ENCODE measurements at regions not wholly inside any gene's neighbourhood (a gene's known extent, or its start where the extent isn't known, plus 50 kb on each side); places are given as distances from the start of the nearest gene placed in this dataset.

DNA sequence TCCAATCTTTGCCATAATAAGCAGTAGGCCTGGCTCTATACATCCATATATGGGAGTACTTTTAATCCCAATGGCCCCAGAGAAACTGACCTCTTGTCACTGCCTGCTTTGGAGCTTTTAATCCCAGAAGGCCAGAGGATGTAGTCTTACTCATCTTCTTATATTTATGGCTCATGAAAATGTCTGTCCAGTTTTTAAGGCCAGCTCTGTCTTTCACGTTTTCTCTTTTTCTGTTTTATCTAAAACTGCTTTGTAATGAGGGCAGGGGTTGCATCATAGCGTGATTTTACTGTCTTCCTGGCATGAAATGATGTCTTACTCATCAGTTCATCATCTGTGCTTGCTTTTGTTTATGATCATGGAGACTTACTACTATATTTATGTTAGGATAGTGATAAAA, 1094.9 kb downstream of the MAT2B start:
- peak; percentile 35 for DNase-seq (ENCODE audit: low read depth)

DNA sequence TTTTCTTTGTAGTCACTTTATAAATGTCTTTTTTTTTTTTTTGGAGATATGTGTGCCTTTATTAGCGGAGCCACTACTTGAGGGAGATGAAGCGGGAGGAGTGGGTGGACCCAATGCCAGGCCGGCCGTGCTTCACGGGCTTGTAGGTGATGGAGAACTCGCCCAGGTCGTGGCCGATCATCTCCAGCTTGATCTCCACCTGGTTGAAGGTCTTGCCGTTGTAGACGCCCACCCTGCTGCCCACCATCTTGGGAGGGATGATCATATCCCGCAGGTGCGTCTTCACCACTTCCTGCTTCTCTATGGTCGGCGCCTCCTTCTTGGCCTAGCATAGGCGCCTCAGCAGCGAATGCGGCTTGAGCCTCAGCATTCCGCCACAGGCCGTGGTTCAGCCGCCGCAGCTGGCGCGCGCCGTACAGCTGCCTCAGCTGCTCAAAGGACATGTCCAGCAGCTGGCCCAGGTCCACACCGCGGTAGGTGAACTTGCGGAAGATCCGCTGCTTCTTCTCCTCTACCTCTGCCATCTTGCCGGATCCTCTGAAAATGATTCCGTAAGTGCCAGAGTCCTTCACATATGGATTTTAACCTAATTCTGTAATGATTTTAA, 1095.6 kb downstream of the MAT2B start:
- no peak for DNase-seq (ENCODE audit: low read depth)

DNA sequence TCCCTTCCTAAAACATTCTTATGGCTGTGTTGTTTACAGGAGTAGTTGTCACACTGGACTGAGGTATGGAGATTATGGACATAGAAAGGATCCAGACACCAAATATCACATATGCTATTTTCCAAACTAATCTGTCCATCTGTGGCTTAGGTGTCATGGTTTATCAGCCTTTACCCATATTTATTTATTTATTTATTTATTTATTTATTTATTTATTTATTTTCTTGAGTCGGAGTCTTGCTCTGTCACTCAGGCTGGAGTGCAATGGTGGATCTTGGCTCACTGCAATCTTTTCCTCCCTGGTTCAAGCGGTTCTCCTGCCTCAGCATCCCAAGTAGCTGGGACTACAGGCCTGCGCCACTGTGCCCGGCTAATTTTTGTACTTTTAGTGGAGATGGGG, 1103.1 kb downstream of the MAT2B start:
- no peak for DNase-seq (ENCODE audit: low read depth)

DNA sequence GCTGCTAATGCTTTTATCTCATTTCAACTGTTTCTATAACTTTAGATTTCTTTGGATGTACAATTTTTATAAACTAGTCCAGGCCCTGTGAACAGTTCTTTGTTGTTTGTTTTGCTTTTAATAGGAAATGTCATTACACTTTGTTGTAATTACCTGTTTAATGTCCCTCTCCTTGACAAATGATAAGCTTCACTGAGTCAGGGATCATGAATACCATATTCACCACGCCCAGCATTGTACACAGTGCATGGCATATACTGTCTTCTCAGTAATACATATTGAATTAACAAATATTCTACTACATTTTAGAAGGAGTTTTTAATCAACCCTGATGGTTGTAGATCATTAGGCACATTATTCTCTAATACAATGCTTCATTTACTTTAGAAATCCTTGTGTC, 1105.0 kb downstream of the MAT2B start:
- DNase-seq (ENCODE audit: low read depth): no peak

DNA sequence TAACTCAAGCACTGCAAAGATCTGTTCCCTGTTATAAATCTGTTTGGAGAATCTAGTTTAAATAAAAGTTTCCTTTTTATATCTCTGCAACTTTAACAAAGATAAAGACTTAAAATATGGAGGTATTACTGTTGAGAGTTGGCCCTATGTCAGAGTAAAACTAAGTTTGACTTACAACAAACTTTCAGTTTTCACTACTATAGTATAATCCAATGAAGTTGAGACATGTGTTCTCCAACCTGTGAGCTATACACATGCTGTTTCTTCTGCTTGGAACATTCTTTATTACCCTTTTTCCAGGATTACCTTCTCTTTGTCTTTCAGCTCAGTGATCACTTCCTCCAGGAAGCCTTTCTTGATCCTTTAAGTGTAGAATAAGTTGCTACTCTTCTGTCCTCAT, 1109.3 kb downstream of the MAT2B start:
- DNase-seq (ENCODE audit: low read depth): no peak

DNA sequence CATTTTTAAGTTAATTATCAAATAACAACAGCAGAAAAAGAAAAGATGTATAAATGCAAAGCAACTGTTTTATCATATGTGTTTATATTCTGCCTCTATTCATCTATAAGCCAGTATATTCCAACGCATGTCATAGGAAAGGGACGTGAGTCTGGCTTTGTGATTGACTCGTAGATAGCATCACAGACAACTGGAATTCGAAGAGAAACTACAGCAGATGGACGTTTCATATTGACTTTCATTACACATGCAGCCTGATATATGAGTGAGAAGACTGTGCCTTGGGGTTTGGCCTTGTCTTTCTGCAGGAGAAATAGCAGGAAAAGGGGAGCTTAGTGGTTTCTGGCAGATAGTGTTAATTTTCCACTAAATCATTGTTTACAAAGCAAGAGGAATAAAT, 1111.9 kb downstream of the MAT2B start:
- no peak for DNase-seq (ENCODE audit: low read depth)

DNA sequence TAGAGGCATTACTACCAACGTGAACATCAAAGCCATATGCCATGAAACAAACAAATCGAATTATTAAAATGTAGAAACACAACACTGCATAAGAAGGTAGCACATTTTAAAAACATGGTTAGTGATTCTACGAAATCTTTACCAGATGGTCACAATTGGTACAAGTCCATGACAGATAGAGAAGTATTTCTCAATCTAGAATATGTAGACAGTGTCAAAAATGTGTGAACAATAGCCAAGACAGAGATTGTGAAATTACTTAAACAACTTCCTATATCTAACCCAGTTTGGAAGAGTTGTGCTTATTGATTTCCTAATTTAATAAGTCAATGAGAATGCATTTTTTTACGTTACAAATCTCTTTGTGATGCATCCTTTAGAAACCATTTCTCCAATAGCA, 1121.6 kb downstream of the MAT2B start:
- DNase-seq (ENCODE audit: low read depth): peak; percentile 0

DNA sequence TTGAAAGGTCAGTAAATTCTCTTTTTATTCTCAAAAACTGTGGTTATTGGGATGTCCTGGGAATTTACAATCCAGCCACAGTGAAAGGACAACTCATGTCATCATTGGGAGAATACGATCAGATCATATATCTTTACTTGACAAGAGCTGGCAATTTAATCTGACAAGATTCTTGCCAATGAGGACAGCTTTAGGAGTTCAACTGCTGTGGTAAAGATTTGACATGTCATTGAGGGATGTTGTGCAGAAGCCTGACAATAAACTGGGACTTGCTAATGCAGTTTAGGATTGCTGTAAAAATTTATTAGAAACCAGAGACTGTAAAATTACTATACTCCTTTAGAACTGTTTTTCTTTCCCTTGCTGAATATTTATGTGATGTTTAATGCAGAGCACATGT, 1131.0 kb downstream of the MAT2B start:
- no peak for DNase-seq (ENCODE audit: low read depth)

DNA sequence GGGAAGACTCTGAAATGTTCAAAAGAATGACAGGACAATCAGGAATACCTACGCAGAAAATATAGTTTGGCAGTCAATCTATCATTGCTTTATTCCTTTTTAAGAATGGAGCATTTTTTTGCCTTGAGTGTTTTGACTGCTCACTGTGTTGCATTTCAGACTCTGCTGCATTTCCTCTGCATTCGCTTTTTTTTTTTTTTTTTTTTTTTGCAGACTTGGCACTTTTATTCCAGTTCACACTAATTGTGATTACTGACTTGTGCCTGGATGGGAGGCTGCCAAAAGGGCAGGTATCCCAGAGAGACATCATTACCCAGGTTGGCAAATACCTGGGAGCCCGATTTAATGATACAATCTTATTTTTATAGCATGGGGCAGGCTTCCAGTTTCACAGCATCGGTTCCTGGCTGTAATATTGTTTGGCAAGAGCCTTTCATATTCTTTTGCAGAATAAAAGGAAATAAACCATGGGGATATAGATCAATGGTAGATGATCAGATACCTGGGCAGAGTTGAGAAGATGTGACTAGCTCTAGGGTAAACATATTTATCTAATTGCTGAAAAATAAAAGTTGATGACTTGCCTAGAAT, 1132.6 kb downstream of the MAT2B start:
- DNase-seq (ENCODE audit: low read depth): no peak

DNA sequence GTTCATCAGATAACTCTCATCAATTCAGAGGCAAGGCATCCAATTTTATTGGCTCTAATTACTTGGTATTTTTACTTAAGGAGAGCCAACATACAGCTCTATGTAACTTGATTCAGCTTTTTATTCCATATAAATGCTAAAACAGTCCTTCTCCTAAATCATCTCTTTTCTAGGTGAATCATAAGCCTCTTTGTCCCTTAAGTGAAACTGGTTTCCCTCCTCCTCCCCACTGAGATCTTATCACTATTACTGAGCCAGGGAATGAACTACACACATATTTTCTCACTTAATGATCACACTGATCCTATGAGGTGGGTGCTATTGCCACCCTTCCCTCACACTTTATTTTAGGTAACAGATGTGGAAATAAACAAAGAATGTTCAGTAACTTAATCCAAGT, 1143.8 kb downstream of the MAT2B start:
- no peak for DNase-seq (ENCODE audit: low read depth)

DNA sequence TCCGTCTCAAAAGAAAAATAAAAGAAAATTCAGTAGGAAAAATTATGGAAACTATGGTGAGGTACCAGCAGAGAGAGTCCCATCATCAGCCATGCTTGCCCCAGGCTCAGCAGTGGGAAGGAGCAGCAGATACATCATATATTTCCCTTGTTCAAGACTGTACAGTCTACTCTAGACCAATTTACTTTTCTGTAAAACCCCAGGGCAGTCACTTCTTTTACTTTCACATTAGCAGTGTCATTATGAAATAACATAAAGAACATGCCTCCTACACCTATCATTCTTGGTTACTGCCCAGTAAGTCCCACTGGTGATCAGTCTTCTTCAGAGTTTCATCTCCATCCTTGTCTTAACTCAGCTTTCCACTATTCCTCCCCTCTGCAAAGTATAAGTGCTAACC, 1145.0 kb downstream of the MAT2B start:
- DNase-seq (ENCODE audit: low read depth): no peak

DNA sequence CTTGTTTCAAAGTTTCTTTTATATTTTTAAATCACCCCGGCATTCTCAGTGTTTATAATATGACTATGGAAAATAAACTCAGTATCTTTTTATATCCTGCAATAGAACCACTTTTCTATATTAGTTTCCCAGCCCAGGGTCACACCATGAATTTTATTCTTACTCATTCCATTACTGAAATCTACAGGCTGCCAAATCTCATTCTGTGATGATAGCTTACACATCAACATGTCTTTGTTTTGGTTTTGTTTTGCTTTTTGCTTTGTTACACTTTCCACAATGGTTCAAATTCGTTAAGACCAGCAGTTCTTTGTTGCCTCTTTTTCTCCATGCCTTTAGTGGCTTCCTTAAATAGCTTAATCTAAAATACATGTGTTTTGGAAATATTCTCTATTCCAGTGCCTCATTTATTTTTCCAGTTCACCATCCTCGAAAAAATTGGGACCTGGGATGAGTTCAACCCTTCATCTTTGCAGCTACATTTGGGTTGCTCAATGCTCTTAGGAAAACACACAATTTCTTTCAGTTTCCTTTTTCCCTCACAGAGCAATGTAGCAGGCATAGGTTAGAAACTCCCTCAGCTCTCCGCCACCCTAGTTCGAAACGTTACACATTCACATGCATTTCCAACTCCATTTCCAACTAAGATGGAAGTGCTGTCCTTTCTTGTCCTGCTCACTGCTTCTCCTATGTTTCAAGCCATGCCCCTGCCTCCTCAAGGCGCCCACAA, 1146.3 kb downstream of the MAT2B start:
- DNase-seq (ENCODE audit: low read depth): no peak

DNA sequence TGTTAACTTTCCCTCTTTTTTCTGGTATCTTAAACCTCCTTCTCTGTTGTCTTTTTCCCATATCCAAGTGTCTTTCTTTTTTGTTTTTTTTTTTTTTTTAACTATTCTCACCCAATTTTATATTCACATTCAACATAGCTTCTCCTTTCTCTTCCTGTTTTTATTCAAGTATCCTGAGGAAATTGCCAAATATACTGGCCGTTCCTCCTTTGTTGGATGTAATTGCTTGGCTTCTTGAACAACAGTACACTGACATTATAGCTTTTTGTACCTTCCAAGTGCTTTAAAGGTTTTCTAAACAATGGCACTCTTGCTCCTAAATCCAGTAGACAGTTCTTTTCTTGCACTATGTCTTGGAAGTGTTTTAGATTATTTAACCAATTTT, 1146.8 kb downstream of the MAT2B start:
- no peak for DNase-seq (ENCODE audit: low read depth)

DNA sequence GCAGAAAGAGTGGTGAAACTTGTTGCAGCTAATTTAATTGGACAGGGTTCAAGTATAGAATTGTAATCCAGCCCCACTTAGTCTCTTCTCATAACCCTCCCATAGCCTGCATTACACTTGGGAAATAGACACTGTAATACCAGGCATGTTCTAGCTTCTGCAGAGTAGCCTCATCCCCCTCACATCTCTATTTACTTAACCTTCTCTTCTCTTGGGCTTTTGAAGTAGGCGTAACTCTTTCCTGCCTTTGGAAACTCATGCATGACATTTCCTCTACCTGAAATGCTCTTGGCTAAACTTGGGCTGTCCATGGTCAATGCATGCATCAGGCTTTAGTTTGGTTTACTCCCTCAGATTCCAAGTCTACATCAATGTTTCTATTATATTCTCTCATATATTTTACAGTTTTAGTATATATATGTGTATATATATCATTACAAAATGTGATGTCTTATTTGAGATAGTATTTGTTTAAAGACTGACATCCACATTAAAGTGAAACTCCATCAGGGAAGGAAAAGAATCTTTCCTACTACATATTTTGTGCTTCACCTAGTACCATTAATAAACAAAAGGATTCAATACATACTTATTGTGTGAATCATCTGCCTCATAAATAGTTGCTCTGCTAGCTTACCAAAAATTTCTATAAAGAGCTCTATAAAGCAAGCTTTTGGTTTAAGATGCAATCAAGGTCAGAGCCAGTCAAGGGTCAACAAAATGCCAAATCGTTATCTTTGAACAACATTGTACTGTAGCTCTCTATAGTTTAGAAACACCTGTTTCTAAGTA, 1158.0 kb downstream of the MAT2B start:
- no peak for DNase-seq (ENCODE audit: low read depth)

DNA sequence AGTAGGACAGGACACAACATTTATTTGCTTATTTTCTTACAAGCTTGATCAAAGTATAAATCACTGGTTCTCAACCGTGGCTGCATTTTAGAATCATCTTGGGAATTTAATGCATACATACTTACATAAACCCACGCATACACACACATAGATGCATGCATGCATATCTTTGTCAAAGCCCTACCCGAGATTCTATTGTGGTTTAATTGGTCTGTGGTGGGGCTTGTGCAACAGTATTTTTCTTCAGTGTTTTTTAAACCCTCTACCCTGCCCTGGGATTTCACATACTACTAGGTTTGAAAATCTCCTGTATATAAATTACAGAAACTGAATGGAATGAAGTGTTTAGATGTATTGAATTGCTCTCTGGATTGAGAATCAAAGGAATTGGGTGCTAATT, 1166.2 kb downstream of the MAT2B start:
- DNase-seq (ENCODE audit: low read depth): no peak

DNA sequence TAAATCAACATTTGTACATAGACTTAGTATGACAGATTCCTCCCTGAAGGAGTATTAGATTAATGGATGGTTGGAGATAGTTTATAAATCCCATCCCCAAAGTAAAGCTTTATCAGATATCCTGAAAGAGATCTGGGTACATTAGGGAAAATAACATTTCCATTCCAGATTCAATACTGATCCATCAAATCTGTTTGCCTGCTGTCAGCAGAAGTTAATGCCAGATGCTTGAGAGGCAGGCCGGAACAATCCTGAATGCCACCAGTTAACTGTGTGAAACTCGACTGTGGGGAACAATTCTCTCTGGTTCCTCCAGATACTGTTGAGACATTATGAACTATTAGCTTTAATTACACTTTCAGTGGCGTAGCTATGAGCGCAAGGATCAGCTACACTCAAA, 1166.8 kb downstream of the MAT2B start:
- no peak for DNase-seq (ENCODE audit: low read depth)

DNA sequence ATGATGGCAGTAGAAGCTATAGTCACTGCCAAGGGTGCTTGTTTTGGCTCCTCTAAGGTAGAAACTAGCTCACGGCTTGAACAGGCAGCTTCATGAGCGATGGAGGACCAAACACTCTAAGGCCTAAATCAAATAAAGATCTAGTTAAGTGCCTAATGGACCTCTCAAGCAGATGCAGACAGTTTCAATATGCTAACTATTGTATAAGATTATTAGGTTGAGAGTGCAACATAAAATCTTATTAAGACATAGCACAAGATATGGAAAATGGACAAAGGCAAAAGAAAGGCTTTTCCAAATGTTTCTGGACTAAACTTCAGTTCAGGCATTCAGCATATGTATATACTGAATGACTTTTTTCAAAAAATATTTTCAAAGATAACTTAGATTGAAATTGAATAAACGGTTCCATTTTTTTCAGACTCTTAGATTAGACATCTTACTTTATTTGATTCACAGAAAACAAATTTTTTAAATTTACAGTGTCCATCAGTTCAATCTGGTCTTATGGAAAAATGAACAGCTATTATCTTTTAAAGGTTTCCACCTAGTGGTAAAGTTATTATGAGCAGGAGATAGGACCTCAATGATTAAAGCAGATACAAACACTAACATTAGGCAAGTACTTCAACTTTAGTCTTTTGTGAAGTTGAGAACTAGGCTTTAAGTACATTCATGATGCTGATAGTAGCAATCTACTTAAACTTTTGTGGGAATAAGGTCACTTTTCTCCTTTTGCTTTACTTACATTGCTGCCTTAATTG, 1167.7 kb downstream of the MAT2B start:
- DNase-seq (ENCODE audit: low read depth): no peak

DNA sequence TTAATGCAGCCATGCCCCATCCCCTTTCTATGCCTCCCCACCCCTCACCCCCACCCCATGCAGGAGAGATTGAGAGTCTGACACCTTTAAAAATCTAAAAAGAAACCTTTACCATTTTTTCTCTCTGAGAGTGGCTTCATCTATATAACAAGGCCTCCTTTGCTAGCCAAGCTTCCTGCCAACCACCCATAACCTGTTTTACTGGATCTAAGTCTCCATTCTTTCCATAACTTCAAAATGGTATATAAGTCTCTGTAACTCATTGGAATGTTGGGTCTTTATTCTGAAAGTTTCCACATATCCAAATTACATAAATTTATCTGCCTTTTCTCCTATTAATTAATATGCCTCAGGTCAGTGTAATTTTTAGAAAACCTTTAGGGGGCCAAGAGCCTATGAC, 1174.0 kb downstream of the MAT2B start:
- no peak for DNase-seq (ENCODE audit: low read depth)

DNA sequence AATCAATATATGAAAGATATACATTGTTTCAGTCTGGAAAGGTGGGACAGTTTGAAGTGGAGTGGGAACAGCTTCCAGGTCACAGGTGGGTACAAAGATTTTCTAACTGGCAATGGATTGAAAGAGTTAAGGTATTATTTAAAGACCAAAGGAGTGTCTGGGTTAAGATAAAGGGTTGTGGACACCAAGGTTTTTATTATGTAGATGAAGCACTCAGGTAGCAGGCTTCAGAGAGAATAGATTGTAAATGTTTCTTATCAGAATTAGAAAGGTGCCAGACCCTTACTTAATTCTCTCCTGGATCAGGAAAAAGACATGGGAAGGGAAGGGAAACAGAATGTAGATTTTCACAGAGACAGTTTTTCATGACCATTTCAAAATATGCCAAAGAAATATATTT, 1174.8 kb downstream of the MAT2B start:
- DNase-seq (ENCODE audit: low read depth): no peak

DNA sequence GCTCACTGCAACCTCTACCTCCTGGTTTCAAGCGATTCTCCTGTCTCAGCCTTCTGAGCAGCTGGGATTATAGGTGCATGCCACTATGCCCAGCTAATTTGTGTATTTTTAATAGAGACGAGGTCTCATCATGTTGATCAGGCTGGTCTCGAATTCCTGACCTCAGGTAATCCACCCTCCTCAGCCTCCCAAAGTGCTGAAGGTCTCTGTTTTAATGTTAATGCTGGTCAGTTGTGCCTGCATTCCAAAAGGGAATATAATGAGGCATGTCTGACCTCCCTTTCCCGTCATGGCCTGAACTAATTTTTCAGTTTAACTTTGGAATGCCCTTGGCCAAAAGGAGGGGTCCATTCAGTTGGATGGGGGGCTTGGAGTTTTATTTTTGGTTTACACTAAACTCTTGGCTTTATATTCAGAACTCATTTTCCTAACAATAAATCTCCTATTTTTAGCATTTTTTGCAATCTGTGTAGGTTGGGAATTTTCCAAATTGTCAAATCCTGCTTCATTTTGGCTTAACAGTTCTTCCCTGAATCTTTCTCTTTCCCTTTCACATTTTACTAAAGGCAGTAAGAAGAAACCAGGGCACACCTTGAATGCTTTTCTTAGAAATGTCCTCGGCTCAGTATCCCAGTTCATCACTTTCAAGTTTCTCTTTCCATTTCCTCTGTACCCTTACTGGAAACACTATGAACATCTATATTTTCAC, 1175.5 kb downstream of the MAT2B start:
- DNase-seq (ENCODE audit: low read depth): no peak

DNA sequence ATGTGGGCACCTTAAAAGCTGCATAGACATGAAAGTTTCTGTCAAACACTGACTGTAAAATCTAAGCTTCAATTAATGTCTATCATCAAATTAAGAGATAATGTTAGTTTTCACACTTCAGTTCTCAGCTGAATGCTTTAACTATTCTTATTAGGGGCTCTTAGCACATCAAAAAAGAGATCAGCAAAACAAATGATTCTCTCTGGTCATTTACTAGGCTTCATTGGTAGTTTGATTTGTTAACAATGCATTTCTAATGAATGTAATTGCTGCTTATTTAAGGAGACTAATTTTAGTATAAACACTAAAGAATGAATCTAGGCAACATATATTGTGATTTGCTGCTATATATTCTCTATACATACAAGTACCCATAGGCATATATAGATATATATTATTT, 1182.0 kb downstream of the MAT2B start:
- no peak for DNase-seq (ENCODE audit: low read depth)

DNA sequence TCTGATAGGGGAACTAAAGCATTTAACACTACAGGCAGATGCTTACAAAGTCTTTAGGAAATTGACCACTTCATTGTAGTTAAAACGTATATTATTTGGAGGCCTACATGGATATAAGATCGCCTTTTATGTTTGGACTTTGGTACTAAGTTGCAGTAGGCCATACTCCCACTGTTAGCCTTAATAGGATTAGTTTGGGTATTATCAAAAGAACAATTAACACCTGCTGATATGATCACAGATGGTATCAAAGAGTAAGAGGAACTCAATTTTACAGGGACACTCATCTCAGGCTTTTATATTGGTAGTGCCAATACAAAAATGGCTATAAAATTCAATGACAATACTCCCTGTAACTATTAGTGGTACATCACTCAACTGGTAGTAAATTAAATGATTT, 1183.0 kb downstream of the MAT2B start:
- no peak for DNase-seq (ENCODE audit: low read depth)

All from fibroblast of gingiva (primary cell).